ENCODE measurements at regions not wholly inside any gene's neighbourhood (a gene's known extent, or its start where the extent isn't known, plus 50 kb on each side); places are given as distances from the start of the nearest gene placed in this dataset.

- no peak for DNase-seq
Measured at GRCh38 chrX:139287155-139287924, 243.2 kb upstream of the F9 start.

- no peak for DNase-seq
Measured at GRCh38 chrX:139286342-139286741, 244.2 kb upstream of the F9 start.

GRCh38 chrX:139267851-139268250, 262.7 kb upstream of the F9 start:
- no peak for DNase-seq

GRCh38 chrX:139246295-139246694, 284.2 kb upstream of the F9 start:
- no peak for DNase-seq

- DNase-seq, result no peak
Measured at GRCh38 chrX:139237141-139237540, 293.4 kb upstream of the F9 start.

- no peak for DNase-seq
Measured at GRCh38 chrX:139234898-139235297, 295.6 kb upstream of the F9 start.

GRCh38 chrX:139224953-139225665, 305.4 kb upstream of the F9 start:
- no peak for DNase-seq

GRCh38 chrX:139222511-139223200, 307.9 kb upstream of the F9 start:
- DNase-seq, result no peak

- no peak for DNase-seq
Measured at GRCh38 chrX:139213241-139213709, 317.3 kb upstream of the F9 start.

- no peak for DNase-seq
Measured at GRCh38 chrX:139211568-139212182, 318.9 kb upstream of the F9 start.

- no peak for DNase-seq
Measured at GRCh38 chrX:139209342-139209741, 321.2 kb upstream of the F9 start.

- DNase-seq, result no peak
Measured at GRCh38 chrX:139207655-139208054, 322.9 kb upstream of the F9 start.

- no peak for DNase-seq
Measured at GRCh38 chrX:139206914-139207313, 323.6 kb upstream of the F9 start.

- DNase-seq, result no peak
Measured at GRCh38 chrX:139204898-139205667, 325.5 kb upstream of the F9 start.

GRCh38 chrX:139204571-139204897, 326.0 kb upstream of the F9 start:
- no peak for DNase-seq

- no peak for DNase-seq
Measured at GRCh38 chrX:139203651-139204570, 326.6 kb upstream of the F9 start.

GRCh38 chrX:139202742-139203420, 327.7 kb upstream of the F9 start:
- DNase-seq, result no peak

GRCh38 chrX:139201924-139202323, 328.6 kb upstream of the F9 start:
- no peak for DNase-seq

- no peak for DNase-seq
Measured at GRCh38 chrX:139200793-139201192, 329.7 kb upstream of the F9 start.

GRCh38 chrX:139200346-139200745, 330.2 kb upstream of the F9 start:
- DNase-seq, result no peak

- no peak for DNase-seq
Measured at GRCh38 chrX:139199933-139200332, 330.6 kb upstream of the F9 start.

Measured in MV-4-11 (cell line).